HG02840 (cell line): ENCODE measurements at regions not wholly inside any gene's neighbourhood (a gene's known extent, or its start where the extent isn't known, plus 50 kb on each side); places are given as distances from the start of the nearest gene placed in this dataset.
"Not testable (repeated sequence)": the region's sequence is repeated elsewhere in the genome, so short reads cannot be mapped to it uniquely, and the experiment has no call there.

Experiments
- ATAC-seq: cut with Tn5 transposase; IDR thresholded peaks from one replicate; pipeline ENCODE4 v1.9.1; 2021; ENCODE audit warnings: mild to moderate bottlenecking, moderate library complexity, moderate number of reproducible peaks; ENCODE audit not compliant: unreplicated experiment, low FRiP score

GRCh38 chr1:221478050-221478949, 263.6 kb downstream of the DUSP10 start:
- no peak for ATAC-seq

- no peak for ATAC-seq
Observed at GRCh38 chr1:221487781-221488524, 253.9 kb downstream of the DUSP10 start.

GRCh38 chr1:221488550-221488949, 253.3 kb downstream of the DUSP10 start:
- no peak for ATAC-seq

GRCh38 chr1:221494670-221495069, 247.2 kb downstream of the DUSP10 start:
- no peak for ATAC-seq

GRCh38 chr1:221497046-221497445, 244.8 kb downstream of the DUSP10 start:
- ATAC-seq, result no peak

- ATAC-seq, result no peak
Observed at GRCh38 chr1:221503268-221503667, 238.6 kb downstream of the DUSP10 start.

GRCh38 chr1:221509575-221510355, 232.1 kb downstream of the DUSP10 start:
- no peak for ATAC-seq

GRCh38 chr1:221510793-221511503, 230.9 kb downstream of the DUSP10 start:
- ATAC-seq, result no peak

GRCh38 chr1:221511797-221512196, 230.1 kb downstream of the DUSP10 start:
- no peak for ATAC-seq

- no peak for ATAC-seq
Observed at GRCh38 chr1:221514806-221515205, 227.1 kb downstream of the DUSP10 start.

GRCh38 chr1:221515496-221515895, 226.4 kb downstream of the DUSP10 start:
- no peak for ATAC-seq

- ATAC-seq, result no peak
Observed at GRCh38 chr1:221517961-221518360, 223.9 kb downstream of the DUSP10 start.

GRCh38 chr1:221520250-221520649, 221.6 kb downstream of the DUSP10 start:
- no peak for ATAC-seq

GRCh38 chr1:221521686-221522085, 220.2 kb downstream of the DUSP10 start:
- no peak for ATAC-seq

- no peak for ATAC-seq
Observed at GRCh38 chr1:221522529-221522940, 219.4 kb downstream of the DUSP10 start.

GRCh38 chr1:221525749-221526148, 216.1 kb downstream of the DUSP10 start:
- no peak for ATAC-seq

- no peak for ATAC-seq
Observed at GRCh38 chr1:221527302-221527701, 214.6 kb downstream of the DUSP10 start.

GRCh38 chr1:221527886-221528624, 213.8 kb downstream of the DUSP10 start:
- no peak for ATAC-seq

- ATAC-seq, result not testable (repeated sequence)
Observed at GRCh38 chr1:221530159-221530558, 211.7 kb downstream of the DUSP10 start.
